ENCODE measurements at regions not wholly inside any gene's neighbourhood (a gene's known extent, or its start where the extent isn't known, plus 50 kb on each side); places are given as distances from the start of the nearest gene placed in this dataset.
A peak's percentile ranks its signal among the peaks of the same experiment; 100 is the strongest.

DNA sequence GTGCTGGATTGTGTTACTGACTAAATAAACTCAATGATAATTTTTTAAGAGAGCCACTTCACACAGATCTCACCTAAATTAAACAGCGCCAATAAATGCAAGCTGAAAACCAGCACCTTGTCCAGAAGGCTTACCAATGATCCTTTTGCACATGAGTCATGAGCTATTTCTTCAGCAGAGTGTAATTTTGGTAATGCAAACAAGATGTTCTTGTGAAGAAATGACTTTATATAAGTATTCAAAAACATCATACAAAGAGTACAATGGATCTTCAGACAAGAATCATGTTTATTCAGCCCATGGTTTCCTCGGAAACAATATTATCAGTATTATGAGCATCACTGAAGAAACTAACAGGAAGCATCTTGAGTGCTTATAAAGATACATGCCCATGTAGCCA, 263.8 kb upstream of the UBE2E2 start:
- no peak for DNase-seq (ENCODE audit: low read depth)

DNA sequence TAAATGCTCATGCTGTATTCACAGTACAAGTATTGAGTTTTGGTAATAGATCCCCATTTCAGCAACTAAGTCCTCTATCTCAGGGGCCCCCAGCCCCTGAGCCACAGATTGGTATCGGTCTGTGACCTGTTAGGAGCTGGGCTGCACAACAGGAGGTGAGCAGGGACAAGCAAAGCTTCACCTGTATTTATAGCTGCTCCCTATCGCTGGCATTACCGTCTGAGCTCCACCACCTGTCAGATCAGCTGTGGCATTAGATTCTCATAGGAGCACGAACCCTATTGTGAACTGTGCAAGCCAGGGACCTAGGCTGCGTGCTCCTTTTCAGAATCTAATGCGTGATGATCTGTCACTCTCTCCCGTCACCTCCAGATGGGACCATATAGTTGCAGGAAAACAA, 262.8 kb upstream of the UBE2E2 start:
- no peak for DNase-seq (ENCODE audit: low read depth)

DNA sequence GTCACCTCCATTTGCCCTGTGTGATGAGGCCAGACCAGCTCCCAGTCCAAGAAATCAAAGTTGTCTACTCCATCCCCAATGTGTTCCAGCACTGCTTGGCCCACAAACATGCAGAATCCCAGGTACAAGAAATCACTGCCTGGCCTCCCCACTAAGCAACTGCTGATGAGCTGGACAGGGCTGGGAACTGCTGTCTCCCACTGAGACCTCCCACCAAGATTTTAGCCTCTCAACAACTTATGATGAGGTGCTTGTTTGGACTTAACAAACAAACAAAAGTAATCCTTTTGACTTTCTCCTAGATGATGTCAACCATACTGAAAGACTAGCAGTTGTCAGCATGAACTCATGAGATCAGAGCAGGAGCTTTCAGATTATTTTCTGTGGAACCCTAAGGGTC, 260.1 kb upstream of the UBE2E2 start:
- no peak for DNase-seq (ENCODE audit: low read depth)

DNA sequence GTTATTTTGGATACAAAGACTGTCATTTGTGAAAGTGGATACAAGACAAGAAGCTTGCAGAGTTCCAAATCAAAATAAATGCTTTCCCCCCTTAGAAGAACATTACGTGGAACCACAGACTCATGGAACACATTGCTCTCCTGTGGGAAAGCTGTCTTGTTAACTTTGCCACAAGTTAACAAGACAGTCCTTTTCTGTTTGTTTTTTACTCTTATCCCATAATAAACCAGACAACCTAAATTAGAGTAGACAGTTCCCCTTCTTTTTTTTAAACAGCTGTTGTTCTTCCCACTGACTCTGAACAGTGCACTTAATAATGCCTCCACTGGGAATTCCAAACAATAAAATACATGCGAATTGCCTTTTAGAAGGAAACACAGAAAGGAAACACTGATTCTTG, 255.3 kb upstream of the UBE2E2 start:
- no peak for DNase-seq (ENCODE audit: low read depth)

DNA sequence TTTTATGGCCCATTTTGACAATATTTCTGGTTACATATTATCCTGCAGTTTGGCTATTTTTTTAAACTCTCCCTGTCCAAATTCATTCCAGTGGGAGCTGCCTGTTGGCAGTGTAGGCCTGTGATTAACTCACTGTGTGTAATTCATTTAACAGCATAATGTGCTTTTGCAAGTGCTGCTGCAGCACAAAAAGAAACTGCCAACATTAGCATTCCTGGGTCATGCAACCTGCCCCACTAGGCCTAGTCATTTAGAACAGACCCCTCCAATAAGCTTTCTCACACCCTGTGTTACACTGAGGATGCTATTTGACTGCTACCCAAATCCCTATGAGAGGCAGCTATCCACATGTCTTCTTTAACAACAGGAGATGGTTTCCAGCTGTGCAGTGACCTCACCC, 251.2 kb upstream of the UBE2E2 start:
- DNase-seq (ENCODE audit: low read depth) = peak; percentile 78

DNA sequence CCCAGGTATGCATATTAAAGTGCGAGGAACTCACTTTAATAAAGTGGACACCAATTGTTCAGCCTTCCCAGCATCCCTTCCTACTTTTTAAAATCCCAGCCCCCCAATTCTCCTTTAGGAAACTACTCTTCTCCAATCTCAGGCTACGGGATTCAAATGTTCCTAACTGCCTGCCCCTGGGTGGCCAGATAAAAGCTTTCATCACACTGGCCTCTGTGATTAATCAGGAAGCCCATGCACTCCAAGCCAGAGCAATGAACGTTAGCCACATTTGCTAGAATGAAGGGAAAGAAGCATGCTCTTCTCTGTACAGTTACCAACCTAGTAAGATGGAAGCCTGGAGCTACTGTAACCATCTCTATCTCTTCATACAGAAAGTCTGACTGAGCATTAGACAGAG, 250.3 kb upstream of the UBE2E2 start:
- DNase-seq (ENCODE audit: low read depth) = no peak

DNA sequence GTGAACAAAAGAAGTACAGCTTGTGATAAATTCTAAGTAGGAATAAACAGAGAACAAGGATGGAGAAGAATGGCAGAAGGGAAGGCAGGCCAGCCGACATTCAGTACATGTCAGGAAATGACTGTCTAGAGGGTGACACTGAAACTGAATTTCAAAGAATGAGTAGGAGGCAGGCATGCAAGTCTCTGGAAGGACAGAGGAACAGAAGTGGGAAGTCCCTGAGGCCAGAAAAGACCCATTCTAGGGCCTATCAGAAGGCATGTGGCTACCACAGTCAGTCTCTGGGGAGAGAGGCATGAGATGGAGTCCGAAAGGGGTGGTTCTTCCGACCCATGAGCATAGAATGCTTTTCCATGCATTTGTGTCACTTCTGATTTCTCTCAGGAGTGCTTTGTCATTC, 243.5 kb upstream of the UBE2E2 start:
- no peak for DNase-seq (ENCODE audit: low read depth)

DNA sequence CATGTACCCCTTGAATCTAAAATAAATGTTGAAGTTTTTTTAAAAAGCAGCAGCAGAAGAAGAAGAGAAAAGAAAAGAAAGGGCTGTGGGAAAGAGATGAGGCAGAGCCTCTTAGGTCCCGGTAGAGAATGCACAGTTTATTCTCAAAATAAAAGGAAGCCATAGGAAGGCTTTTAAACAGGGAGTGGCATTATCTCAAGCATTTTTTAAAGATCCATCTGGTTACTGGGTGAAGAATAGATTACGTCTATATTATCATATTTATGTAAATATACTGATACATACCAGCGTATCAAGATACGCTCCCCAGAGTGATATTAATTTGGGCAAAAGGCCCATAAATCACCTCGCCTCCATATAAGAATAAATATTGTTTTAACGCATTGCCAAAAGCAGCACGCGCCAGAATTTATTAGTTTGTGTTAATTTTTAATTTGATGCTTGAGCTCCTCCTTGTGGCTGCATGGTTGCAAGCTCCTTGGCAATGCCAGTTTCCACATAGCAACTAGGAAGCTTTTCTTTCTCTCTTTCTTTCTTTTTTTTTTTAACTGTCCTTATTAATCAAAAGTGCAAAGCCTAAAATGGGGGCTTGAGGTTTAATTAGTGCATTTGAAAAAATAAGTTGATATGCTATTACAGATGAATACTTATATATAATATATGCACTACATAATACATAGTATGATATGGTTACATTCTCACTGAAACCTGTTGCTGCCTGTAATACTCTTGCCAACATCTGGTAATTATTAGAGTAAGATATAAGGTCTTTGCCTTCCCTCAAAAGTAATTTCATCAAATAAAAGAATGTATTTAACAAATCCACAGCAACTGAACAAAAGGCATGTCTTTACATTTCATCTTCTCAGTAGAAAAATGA, 242.8 kb upstream of the UBE2E2 start:
- DNase-seq (ENCODE audit: low read depth) = peak; percentile 53

DNA sequence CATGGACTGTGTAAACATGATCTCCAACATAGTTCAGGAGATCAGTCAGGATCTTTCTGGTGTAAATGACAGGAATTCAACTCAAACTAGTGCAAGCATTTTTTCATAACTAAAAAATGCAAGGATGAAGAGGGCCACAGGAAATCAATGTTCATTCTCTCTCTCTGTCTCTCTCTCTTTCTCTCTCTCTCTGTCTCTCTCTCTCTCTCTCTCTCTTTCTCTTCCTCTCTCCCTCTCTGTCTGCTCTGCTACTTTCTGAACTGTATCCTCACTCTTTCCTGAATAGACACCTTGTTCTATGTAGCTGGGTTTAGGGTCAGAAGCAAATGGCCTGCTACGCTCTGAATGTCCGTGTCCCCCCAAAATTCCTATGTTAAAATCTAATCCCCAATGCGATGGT, 240.9 kb upstream of the UBE2E2 start:
- DNase-seq (ENCODE audit: low read depth) = no peak

DNA sequence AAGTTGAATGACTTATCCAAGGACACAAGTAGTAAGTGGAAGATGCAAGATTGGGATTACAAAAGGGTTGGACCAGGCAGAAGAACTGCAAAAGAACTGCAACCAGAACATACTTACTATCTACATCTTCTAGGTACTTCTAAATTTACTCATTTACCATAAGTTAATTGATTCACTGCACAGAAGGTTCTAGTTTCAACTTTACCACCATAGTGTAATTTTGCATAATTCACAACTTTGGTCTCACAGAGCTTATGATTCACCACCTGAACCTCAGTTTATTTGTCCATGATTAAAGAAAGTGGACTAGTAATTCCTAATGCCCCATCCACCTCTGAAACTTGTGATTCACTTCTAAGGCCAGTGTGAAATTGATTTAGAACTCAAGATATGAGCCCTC, 236.8 kb upstream of the UBE2E2 start:
- DNase-seq (ENCODE audit: low read depth) = no peak

DNA sequence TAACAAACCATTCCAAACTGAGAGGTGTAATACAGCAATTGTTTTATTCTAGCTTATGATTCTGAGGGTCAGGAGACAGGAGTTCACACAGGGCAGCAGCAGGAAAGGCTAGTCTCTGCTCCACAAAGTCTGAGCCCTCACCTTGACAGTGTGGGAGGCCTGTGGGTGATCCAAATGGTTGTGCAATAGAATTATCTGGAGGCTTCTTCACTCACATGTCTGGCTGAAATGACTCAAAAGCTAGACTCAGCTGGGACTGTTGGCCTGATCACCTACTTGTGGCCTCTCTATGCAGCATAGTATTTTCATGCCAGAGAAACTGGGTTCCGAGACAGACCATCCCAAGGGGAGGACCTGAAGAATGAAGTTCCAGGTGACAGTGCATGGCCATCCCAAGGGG, 233.9 kb upstream of the UBE2E2 start:
- DNase-seq (ENCODE audit: low read depth) = peak; percentile 27

DNA sequence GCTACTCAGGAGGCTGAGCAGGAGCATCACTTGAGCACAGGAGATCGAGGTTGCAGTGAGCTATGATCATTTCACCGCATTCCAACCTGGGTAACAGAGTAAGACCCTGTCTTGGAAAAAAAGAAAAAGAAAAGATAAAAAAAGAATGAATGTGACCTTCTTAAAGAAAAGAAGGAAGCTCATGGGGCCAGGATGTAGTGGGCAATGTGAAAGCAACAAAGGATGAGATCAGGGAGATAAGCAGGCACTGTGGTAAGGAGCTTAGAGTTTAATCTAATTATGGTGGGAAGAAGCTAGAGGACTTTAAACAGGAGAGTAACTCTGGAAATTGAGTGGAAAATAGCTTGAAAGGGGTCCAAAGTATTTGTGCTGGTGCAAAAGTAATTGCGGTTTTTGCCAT, 231.6 kb upstream of the UBE2E2 start:
- DNase-seq (ENCODE audit: low read depth) = no peak

DNA sequence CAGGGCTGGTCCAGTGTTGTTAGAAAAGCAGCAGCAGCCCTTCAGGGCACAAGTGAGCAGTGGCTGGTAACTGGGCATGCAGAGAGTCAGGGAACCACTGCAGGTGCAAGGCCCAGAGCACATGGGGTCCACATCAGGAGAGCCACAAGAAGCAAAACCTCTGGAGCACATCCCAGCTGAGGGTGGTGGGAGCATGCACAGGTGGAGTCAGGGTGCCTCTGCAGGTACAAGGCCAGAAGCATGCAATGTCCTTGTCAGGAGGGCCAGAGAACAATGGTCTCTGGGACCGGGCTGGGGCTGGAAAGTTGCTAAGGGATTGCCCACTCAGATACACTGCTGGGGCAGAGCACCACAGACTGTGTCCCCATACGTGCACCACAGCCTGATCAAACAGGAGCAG, 226.1 kb upstream of the UBE2E2 start:
- no peak for DNase-seq (ENCODE audit: low read depth)

DNA sequence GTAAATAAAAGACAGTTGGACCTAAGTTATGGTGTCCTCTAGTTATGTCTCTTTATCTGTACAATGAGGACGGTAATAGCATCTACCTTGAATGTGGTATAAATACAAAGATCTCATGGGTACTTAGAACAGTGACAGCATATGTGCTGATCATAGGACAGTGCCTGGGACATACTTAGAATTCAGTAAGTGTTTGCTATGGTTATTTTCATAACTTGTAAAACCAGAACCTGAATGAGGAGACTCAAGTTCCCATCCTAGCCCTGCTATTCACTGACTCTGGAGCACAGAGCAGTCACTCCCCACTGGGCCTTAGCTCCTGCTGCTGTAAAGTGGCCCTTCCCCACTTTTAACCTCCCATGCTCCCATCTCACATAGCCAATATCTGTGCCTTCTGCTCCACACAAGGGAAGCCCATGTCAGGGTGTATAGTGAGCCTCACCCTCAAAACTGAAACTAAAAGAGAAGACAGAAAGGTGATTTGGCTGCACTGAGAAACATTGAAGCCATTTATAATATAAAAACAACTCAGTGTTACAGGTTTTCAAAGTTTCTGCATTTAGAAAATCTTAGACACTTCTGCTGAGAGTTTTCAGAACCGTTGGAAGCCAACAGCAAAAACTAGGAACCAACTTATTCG, 225.4 kb upstream of the UBE2E2 start:
- no peak for DNase-seq (ENCODE audit: low read depth)

DNA sequence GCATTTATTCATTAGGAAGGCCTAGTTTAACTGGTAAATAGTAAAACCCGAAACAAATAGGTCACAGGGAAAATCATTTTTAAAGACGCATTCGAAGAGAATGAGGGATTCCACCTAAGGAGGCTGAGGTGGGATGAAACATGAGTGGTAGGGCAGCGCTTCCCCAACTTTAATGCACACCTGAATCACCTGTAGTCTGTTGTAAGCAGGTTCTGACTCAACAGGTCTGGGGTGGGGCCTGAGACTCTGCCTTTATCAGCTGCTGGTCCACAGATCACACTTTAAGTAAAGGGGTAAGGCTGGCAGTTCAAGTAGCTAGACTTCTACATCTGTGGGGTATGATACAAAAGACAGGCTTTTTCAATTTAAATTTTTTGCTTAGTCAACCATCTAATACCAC, 223.5 kb upstream of the UBE2E2 start:
- DNase-seq (ENCODE audit: low read depth) = no peak

DNA sequence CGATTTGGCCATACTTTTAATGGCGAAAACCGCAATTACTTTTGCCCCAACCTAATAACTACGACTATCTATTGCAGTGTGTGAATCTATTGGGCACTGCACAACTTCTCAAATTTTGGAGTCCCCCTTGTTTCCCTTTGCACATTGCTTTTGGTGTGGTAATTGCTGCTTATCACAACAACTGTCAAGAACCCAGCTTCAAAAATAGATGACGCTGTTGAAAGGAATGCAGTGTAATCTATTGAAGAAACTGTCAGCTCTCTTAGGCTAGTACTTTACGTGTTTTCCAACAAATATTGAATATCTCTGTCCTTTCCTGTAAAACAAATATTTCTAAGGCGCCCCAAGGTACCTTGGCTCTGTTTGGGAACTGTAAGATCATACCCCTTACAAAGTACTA, 222.8 kb upstream of the UBE2E2 start:
- DNase-seq (ENCODE audit: low read depth) = peak; percentile 23

DNA sequence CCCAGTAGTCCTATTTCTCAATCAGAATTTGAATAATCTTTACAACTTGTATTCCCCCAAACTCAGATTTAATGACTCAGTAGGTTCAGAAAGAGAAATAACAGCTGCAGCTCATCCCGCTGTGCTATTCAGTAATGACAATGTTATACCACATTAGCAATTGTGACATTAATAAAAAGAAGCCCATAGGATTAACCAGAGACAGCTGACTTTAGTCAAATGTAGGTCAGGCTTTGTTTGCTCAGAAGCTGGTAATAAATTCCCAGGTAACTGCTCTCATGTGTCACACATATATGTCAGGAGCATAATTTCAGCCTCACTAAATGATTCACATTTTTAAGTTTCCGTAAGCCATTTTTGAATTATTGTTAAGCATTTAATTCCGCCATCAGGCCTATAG, 222.0 kb upstream of the UBE2E2 start:
- no peak for DNase-seq (ENCODE audit: low read depth)

DNA sequence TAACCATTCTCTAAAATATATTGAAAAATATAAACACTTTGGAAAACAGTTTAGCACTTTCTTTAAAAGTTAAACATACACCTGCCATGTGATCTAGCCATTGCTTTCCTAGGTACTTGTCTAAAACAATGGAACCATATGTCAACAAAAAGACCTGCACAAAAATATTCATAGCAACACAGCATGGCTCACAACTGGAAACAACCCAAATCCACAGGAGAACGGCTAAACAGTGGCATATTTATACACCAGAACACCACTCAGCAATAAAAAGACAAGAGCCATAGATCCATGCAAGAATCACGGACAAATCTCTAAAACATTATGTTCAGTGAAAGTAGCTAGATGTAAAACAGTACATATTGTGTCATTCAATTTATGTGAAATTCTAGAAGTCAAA, 221.3 kb upstream of the UBE2E2 start:
- DNase-seq (ENCODE audit: low read depth) = no peak

DNA sequence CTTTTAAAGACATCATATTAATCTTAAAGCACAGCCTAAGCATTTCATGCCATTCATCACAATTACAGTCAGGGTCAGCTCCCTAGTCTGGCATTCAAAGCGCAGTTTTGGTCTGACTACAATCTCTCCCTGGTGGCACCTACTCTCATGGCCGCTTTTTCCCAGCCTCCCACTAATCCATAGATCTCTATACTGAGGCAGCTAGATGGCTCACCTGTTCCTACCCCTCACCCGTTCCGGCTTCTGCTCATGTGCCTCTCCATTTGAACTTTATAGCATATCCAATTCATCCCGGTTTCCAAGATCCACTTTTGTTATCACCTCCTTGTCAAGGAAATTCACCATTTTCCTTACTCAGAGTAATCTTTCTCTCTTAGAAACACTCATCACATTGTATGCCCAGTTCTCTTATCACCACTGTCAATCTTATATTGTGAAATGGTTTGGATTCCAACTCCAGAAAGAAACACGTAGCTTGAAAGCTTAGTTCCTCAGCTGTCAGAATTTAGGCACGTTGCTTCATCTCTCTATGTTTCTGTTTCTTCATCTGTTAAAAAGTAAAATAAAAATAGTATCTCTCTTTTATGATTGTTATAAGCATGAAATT, 220.0 kb upstream of the UBE2E2 start:
- DNase-seq (ENCODE audit: low read depth) = no peak

DNA sequence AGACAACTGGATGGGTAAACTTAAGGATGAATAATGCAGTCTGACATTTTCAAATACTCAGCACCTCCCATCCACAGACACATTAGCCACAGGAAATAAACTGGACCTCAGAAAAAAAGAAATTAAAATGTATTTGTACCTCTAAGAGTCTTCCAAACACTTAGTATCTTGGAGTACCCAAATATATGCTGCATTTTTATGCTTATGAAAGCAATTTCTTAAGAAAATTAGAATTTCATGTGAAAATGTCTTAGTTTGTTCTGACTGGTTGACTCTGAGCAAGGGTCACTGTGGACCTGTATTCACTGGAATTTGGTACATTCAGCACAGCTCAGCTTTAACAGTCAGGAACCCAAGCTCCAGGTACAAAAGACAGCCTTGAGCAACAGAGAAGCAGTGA, 216.2 kb upstream of the UBE2E2 start:
- peak; percentile 26 for DNase-seq (ENCODE audit: low read depth)

DNA sequence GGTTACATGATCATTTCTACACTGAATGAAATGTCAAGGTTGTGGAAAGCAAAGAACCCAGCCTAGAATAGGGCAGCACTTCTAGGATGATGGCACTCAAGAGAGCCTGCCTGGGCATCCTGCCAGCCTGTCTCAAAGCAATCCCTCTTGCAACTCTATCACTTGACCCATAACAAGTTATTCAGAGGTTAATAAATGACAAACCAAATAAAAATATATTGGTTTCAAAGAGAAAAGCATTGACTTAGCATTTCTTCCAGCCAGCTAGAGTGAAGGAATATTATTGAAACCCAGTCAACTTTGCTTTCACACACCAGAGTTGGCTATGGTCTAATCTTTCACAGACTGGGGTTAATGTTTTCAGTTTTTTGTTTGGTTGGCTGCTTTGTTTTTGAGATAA, 214.6 kb upstream of the UBE2E2 start:
- DNase-seq (ENCODE audit: low read depth) = peak; percentile 96

DNA sequence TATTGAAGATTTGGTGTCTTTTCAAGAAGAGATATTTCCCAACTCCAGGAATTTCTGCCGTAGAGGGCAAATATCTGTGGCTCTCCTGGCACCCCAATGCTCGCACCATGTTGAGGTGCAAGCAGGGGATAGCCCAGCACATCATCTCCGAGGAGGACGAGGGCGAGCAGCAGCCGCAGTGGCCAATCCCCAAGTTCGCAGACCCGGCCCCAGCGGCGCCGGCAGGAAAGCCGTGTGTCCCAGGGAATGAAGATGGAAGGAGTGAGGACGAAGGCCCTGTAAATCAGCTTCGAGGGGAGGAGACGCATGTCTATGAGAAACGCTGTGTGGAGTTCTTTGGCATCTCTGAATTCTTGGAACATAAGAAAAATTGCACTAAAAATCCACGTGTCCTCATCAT, 213.4 kb upstream of the UBE2E2 start:
- DNase-seq (ENCODE audit: low read depth) = no peak
